Adipose tissue (tissue), 3 donors: ENCODE measurements at regions not wholly inside any gene's neighbourhood (a gene's known extent, or its start where the extent isn't known, plus 50 kb on each side); places are given as distances from the start of the nearest gene placed in this dataset.

Experiments
- H3K27ac ChIP-seq: one replicate; pipeline ENCODE4 v1.5.1; 2013; ENCODE audit warnings: low read depth, low read length
- WGBS, 3 donors: extraction: QIAGEN DNeasy Blood & Tissue Kit; methylation state at CpG; one replicate each; pipeline ENCODE4 v1.1.7; 2013; 5-methylcytosine and 5-hydroxymethylcytosine counted together
- donor health status: healthy with polysubstance abuse.
- donor health status: Bipolar disorder and iron deficiency.
- donor health status: healthy.

- WGBS, 3 donors, result 74 to 91% (median 90%) methylated on average over 6 of the region's 6 CpGs
- H3K27ac ChIP-seq, result no peak overlapping the region
Measured at GRCh38 chr9:107731115-107731762, 241.7 kb upstream of the KLF4 start.

- 89 to 100% (median 94%) methylated on average over 1 of the region's 1 CpG for WGBS, 3 donors
- no peak overlapping the region for H3K27ac ChIP-seq
Measured at GRCh38 chr9:107730666-107731065, 241.1 kb upstream of the KLF4 start.

GRCh38 chr9:107727086-107727780 lies 237.7 kb upstream of the KLF4 start:
- no peak overlapping the region for H3K27ac ChIP-seq
- WGBS, 3 donors, result 66 to 80% (median 75%) methylated on average over 5 of the region's 5 CpGs

GRCh38 chr9:107723015-107723414 lies 233.4 kb upstream of the KLF4 start:
- 70 to 79% (median 77%) methylated on average over 4 of the region's 4 CpGs for WGBS, 3 donors

GRCh38 chr9:107721705-107722245 lies 232.2 kb upstream of the KLF4 start:
- H3K27ac ChIP-seq, result no peak overlapping the region
- 64 to 73% (median 71%) methylated on average over 5 of the region's 5 CpGs for WGBS, 3 donors

More at GRCh38 chr9:107723015-107723414, 233.4 kb upstream of the KLF4 start:
- H3K27ac ChIP-seq, result no peak overlapping the region

GRCh38 chr9:107720501-107720900 lies 230.9 kb upstream of the KLF4 start:
- H3K27ac ChIP-seq, result no peak overlapping the region
- WGBS, 3 donors, result 82 to 93% (median 83%) methylated on average over 2 of the region's 2 CpGs

GRCh38 chr9:107717529-107718314 lies 228.2 kb upstream of the KLF4 start:
- WGBS, 3 donors, result 84 to 87% (median 85%) methylated on average over 9 of the region's 9 CpGs
- no peak overlapping the region for H3K27ac ChIP-seq

GRCh38 chr9:107715740-107716139 lies 226.2 kb upstream of the KLF4 start:
- no peak overlapping the region for H3K27ac ChIP-seq
- 49 to 85% (median 79%) methylated on average over 4 of the region's 4 CpGs for WGBS, 3 donors

- 74 to 80% (median 76%) methylated on average over 3 to 4 of the region's 4 CpGs for WGBS, 3 donors
Measured at GRCh38 chr9:107713470-107713869, 223.9 kb upstream of the KLF4 start.

GRCh38 chr9:107712390-107712789 lies 222.8 kb upstream of the KLF4 start:
- 43 to 58% (median 48%) methylated on average over 3 of the region's 3 CpGs for WGBS, 3 donors
- no peak overlapping the region for H3K27ac ChIP-seq

More at GRCh38 chr9:107713470-107713869, 223.9 kb upstream of the KLF4 start:
- H3K27ac ChIP-seq, result no peak overlapping the region

GRCh38 chr9:107711542-107711941 lies 222.0 kb upstream of the KLF4 start:
- WGBS, 3 donors, result 25 to 52% (median 34%) methylated on average over 6 of the region's 6 CpGs
- no peak overlapping the region for H3K27ac ChIP-seq

GRCh38 chr9:107710953-107711352 lies 221.4 kb upstream of the KLF4 start:
- no peak overlapping the region for H3K27ac ChIP-seq
- WGBS, 3 donors, result 54 to 85% (median 81%) methylated on average over 2 of the region's 2 CpGs

- H3K27ac ChIP-seq, result no peak overlapping the region
- WGBS, 3 donors, result 55 to 81% (median 72%) methylated on average over 1 of the region's 1 CpG
Measured at GRCh38 chr9:107710546-107710945, 221.0 kb upstream of the KLF4 start.

GRCh38 chr9:107708791-107709190 lies 219.2 kb upstream of the KLF4 start:
- no peak overlapping the region for H3K27ac ChIP-seq
- 71 to 91% (median 80%) methylated on average over 2 of the region's 2 CpGs for WGBS, 3 donors

GRCh38 chr9:107707915-107708441 lies 218.4 kb upstream of the KLF4 start:
- H3K27ac ChIP-seq, result no peak overlapping the region
- WGBS, 3 donors, result 71 to 80% (median 77%) methylated on average over 7 of the region's 7 CpGs

GRCh38 chr9:107707428-107707837 lies 217.9 kb upstream of the KLF4 start:
- 35 to 55% (median 54%) methylated on average over 6 of the region's 6 CpGs for WGBS, 3 donors
- no peak overlapping the region for H3K27ac ChIP-seq

- WGBS, 3 donors, result 64 to 87% (median 66%) methylated on average over 3 of the region's 3 CpGs
- no peak overlapping the region for H3K27ac ChIP-seq
Measured at GRCh38 chr9:107706701-107707427, 217.3 kb upstream of the KLF4 start.

GRCh38 chr9:107705521-107705920 lies 216.0 kb upstream of the KLF4 start:
- 70 to 89% (median 83%) methylated on average over 3 of the region's 3 CpGs for WGBS, 3 donors
- no peak overlapping the region for H3K27ac ChIP-seq
